ENCODE measurements at regions not wholly inside any gene's neighbourhood (a gene's known extent, or its start where the extent isn't known, plus 50 kb on each side); places are given as distances from the start of the nearest gene placed in this dataset.
"Not testable (repeated sequence)": the region's sequence is repeated elsewhere in the genome, so short reads cannot be mapped to it uniquely, and the experiment has no call there.

DNA sequence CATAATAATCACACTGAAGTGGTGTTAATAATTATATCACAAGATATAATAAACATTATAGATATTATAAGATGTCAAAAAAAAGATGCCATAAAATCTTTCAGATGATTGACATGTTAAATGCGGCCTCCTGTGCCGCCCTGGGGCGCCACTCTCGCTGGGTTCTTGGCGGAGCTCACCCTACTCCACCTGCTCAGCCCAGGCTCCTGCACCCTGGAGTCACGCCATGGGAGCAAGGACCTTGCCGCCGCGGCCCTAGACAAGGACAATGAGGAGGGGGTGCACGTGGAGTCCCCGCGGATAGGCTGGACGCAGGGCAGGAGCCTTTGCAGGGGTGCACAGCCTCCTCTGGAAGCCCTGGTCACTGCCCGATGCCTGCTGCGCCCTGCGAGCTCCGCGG is 77.5 kb upstream of the ZNF337 start:
- H3K4me3 ChIP-seq (ENCODE audit: low read length), result not testable (repeated sequence)

DNA sequence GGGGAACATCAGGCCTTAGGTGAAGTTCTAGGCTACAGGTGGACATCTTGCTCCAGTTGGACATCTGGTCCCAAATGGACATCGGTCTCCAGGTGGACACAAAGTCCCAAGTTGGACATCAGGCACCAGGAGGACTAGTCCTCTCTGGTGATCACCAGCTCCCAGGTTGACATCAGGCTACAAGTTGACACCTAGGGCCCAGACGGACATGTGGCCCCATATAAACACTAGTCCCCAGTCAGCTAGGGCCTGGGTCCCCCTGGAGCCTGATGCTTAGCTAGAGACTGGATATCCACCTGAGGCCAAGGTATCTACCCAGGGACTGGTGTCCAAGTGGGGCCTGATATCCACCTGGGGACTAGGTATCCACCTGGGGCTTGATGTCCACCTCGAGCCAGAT is 75.8 kb upstream of the ZNF337 start:
- not testable (repeated sequence) for H3K4me3 ChIP-seq (ENCODE audit: low read length)

DNA sequence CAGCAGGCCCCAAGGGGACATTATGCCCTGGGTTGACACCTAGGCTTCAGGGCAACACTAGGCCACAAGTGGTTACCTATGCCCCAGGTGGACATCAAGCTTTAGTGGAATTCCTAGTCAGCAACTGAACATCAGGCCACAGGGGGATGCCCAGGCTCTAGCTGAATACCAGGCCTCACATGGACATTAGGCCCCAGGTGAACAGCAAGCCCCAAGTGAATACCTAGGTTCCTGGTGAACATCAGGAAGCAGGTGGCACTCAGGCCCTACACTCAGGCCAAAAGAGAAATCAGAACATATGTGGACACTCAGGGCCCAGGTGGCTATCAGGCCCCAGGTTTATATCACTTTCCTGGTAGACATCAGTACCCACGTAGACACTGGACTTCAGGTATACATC is 75.2 kb upstream of the ZNF337 start:
- not testable (repeated sequence) for H3K4me3 ChIP-seq (ENCODE audit: low read length)

DNA sequence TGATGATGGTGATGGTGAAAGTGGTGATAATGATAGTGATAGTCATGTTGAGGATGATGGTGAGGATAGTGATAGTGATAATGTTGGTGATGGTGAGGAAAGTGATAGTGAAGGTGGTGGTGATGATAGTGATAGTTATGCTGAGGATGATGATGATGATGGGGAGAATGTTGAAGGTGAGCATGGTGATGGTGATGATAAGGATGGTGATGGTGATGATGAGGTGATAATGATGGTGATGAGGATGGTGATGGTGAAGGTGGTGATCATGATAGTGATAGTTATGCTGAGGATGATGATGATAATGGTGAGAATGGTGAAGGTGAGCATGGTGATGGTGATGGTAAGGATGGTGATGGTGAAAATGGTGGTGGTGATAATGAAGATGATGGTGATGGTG is 64.9 kb upstream of the ZNF337 start:
- H3K4me3 ChIP-seq (ENCODE audit: low read length), result no peak overlapping the region
- no peak for TF ChIP-seq ZNF274 (IDR thresholded peaks at IDR 0.05; ENCODE audit: low read depth, low read length)

DNA sequence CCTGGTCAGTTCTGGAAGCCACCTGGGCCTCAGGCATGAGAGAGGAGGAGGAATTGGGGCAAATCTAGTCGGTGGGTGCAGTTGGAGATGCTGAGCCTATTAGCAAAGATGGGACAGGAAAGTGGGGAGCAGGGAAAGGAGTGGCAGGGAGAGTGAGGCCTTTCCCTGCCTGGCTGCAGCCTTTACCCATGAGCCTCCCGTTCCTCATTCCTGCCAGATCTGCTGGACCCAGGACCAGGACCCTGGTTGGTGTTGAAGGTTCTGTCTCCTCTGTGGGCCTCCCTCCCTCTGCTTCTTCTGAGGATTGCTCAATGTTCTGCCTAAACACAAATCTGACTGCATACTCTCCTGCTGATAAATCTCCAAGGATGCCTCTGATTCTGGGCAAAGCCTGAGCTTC is 64.4 kb upstream of the ZNF337 start:
- not testable (repeated sequence) for H3K4me3 ChIP-seq (ENCODE audit: low read length)

DNA sequence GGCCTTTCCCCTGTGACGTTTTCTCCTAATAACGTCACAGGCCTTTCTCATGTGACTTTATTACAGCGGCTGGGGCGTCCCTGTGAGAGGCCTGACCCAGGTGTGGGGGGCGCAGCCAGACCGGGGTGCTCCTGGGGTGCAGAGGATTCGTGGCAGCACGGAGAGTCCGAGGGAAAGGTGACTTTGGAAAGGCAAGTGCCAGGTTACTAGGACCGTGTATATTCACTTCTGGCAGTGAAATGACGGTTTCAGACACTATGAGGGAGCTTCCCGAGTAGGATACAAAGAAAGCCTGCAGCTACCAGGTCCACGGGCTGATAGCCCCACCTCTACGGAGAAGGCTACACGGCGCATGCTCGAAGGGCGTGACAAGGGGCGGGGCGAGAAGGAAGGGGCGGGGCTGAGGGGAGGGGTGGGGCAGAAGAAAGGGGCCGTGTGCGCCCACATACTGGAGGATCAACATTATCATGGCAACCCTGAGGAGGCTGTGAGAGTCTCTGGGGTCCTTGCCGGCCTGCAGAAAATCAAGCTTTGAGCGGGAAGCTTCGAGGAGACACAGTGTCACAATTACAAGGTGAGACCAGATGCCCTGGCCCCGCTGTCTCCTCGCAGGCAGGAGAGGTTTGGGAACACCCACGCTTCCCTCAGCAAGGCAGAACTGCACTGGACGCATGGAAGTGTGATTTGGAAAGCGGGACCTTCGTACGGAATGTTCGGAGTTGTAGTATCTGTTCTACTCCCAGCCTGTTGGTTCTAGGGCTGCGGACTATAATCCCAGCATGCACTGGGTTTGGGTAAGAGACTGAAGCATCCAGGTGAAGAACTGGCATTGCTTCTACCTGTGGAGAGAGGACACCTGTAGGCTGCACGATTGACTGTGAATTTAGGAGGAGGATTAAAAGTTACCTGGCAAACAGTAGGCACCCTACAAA is 54.4 kb upstream of the ZNF337 start:
- peak overlapping the region; percentile 55; the same call in 1 of the 2 replicates for H3K4me3 ChIP-seq (ENCODE audit: low read length)

DNA sequence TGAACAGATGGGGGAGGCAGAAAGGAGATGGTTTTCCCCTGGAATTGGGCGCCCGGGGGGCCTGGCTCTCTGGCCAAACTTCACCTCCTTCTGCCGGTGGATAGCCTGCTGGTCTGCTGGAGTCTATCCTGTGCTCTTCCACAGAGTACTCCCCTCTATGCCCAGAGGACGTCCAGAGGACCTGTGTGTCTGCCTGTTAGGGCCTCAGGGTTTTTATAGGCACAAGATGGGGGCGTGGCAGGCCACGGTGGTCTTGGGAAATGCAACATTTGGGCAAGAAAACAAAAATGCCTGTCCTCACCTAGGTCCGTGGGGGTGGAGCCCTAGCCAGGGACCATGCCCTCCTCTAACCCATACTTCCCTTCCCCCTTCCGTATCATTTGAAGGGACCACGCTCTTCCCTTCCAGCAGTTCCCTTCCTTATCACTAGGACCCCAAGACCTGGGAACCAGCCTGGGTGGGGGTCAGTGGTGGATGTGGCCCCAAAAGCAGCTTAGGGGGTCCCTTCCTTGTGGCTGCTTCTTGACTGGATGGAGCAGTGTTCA is 53.6 kb upstream of the ZNF337 start:
- H3K4me3 ChIP-seq (ENCODE audit: low read length), result peak overlapping the region; percentile 55; the same call in 1 of the 2 replicates
- no peak for TF ChIP-seq ZNF274 (IDR thresholded peaks at IDR 0.05; ENCODE audit: low read depth, low read length)

More for the DNA sequence above, 54.4 kb upstream of the ZNF337 start:
- no peak for TF ChIP-seq ZNF274 (IDR thresholded peaks at IDR 0.05; ENCODE audit: low read depth, low read length)

DNA sequence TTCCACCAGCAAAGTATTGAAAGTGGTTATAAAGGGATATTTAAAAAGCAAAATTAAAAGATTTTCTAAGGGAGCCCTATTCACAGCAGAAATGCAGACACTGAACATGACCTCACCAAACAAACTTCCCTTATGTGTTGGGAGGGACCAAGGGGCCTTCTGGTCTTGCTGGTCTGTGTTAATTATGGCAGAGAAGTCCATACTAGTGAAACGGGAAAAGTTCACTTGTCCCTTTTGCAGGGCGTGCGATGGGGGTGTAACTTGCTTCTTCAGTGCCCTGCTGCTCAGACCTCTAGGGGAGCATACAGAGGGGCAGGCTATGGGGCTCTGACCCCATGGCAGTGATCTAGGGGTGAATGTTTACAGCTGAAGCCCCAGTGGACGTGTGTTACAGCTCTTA is 53.0 kb upstream of the ZNF337 start:
- H3K4me3 ChIP-seq (ENCODE audit: low read length), result no peak overlapping the region
- TF ChIP-seq ZNF274 (IDR thresholded peaks at IDR 0.05; ENCODE audit: low read depth, low read length), result no peak
